Right lobe of liver (tissue), 4 donors: ENCODE measurements at regions not wholly inside any gene's neighbourhood (a gene's known extent, or its start where the extent isn't known, plus 50 kb on each side); places are given as distances from the start of the nearest gene placed in this dataset.

Experiments used
- CTCF ChIP-seq, 4 donors: fragments of 200-600 bp in 3 of 4; fragments of 450-650 bp in 1 of 4; IDR thresholded peaks; one replicate each; pipeline versions ENCODE4 v1.5.1 to v1.8.0; 2016 to 2022; ENCODE audit warnings: antibody characterized with exemption in 4 of 4, mild to moderate bottlenecking in 2 of 4
- POLR2A ChIP-seq: fragments of 450-650 bp; IDR thresholded peaks from one replicate; pipeline ENCODE4 v1.6.1; 2017; ENCODE audit warnings: antibody characterized with exemption, mild to moderate bottlenecking
- donor health status: DM: no; HTN: no; CAD: no.
- donor health status: DM: no; HTN: no; CAD: no.
- donor health status: DM: no; HTN: yes; CAD: no.

GRCh38 chr10:60597513-60597912 lies 180.8 kb upstream of the CDK1 start:
- TF ChIP-seq CTCF (IDR thresholded peaks at IDR 0.05) = no peak
- no peak for TF ChIP-seq POLR2A
